Stimulated activated CD8-positive, alpha-beta memory T cell treated with anti-CD3 and anti-CD28 coated beads, Interleukin-7, amount 100 ng/mL, for 24 hours (primary cell): ENCODE measurements at regions not wholly inside any gene's neighbourhood (a gene's known extent, or its start where the extent isn't known, plus 50 kb on each side); places are given as distances from the start of the nearest gene placed in this dataset.
"Not testable (repeated sequence)": the region's sequence is repeated elsewhere in the genome, so short reads cannot be mapped to it uniquely, and the experiment has no call there.

Experiments
- DNase-seq: peaks from one replicate; pipeline ENCODE4 v3.0.0-alpha.2; 2020; ENCODE audit warnings: low read depth

DNA sequence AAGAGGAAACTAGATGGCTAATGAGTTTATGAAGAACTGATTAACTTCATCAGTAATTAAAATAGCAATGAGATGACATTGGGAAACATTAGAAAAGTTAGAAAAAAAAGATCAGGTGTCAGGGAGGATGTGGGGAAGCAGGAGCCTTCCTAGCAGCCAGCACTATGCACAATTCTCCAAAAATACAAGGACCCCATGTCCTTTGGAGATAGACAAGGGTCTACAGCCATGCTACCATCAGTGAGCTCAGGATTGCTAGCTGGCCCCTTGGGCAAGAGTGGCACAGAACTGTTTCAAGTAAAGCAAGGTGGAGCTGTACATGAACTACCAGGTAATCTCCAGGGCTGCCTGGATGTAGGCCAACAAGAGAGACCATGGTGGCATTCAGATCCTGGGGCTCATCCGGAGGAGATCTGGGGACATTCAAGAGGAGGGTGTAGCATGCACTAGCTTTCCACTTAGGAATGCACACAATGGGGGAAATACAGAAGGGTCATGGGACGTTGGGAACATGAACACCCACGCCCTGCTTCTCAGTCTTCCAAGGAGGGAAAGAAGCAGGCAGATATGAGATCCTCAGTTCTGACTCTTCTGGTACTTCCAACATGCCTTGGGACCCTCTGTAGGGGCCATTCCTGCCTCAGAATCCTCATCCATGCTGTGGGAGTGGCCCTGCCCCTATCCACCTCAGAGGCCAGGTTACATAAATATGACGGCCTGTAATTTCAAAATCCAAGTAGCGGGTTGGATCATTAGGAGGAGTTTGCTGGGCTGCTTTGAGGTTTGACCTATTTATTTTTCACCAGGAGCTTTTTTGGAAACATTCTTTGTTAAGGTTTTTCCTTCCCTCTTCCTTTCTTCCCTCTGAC, 82.2 kb upstream of the HABP2 start:
- DNase-seq = no peak

DNA sequence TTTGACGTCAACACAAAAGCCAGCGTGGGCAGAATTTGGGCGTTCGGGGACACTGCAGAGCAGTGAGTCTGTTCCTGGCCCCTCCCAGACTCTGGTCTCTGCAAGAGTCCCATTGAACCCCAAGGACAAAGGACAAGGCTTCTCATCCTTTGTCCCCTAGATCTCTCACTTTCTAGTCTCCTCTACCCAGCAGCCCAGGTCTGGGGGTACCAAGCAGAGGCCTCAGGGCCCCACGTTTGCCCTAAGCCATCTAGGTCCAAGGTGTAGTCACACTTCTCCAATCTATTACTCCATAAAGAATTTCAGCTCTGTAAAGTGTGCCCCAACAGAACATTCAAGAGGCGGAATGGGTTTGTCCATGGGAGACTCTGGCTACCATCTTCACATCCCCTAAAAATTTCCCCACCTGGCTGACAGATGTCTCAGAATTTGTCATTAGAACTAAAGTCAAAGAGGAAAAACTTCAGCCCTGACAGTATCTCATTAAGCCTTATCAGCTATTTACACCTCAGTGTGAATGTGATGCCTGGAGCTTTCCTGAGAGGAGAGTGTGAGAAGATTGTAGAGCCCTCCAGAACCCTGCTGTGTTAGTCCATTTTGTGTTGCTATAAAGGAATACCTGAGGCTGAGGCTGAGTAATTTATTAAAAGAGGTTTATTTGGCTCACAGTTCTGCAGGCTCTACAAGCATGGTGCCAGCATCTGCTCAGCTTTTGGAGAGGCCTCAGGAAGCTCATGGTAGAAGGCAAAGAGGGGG, 81.4 kb upstream of the HABP2 start:
- no peak for DNase-seq

GRCh38 chr10:113473011-113473410, 79.8 kb upstream of the HABP2 start:
- no peak for DNase-seq

GRCh38 chr10:113473851-113474250, 79.0 kb upstream of the HABP2 start:
- no peak for DNase-seq

DNA sequence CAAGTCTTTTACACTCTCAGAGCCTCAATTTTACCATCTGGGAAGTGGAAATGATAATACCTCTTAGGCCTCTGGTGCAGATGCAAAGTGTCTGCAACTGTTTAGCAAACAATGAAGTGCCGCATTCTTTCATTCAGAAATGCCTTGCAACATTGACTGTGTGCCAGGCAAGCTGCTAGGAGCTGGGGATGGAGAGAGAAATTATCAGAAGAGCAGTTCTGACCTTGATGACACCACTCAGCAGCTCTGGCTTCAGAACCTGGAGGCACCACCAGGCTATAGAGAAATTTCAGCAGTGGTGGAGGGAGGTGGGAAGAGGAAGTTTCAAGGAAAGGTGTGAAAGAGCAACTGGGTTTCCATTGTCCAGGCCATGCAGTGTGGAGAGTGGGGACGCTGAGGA, 78.1 kb upstream of the HABP2 start:
- DNase-seq = no peak

GRCh38 chr10:113475381-113475807, 77.5 kb upstream of the HABP2 start:
- no peak for DNase-seq

- DNase-seq = no peak
Measured at GRCh38 chr10:113476191-113476590, 76.7 kb upstream of the HABP2 start.

GRCh38 chr10:113476673-113477072, 76.2 kb upstream of the HABP2 start:
- no peak for DNase-seq

GRCh38 chr10:113477451-113477850, 75.4 kb upstream of the HABP2 start:
- DNase-seq = no peak

GRCh38 chr10:113479346-113480080, 73.3 kb upstream of the HABP2 start:
- no peak for DNase-seq

- DNase-seq = no peak
Measured at GRCh38 chr10:113480081-113480360, 72.8 kb upstream of the HABP2 start.

GRCh38 chr10:113480851-113481502, 71.9 kb upstream of the HABP2 start:
- no peak for DNase-seq

DNA sequence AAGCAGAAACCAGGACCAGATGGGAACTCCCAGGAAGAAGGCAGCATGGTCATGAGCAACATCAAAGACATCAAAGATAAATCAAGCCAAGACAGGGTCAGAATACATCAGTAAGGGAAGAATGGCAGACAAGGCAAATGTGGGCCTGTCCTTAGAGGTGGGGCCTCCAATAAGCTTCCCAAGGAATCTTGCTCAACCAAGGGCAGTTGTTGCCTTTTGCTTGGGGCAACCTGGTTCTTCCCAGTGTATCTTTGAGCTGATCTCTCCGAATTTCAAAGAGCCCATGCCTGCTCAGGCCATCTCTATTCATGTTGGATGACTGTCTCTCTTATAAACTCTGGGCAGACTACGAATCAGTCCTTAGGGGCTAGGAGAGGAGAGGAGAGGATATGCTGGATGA, 68.4 kb upstream of the HABP2 start:
- DNase-seq = no peak

DNA sequence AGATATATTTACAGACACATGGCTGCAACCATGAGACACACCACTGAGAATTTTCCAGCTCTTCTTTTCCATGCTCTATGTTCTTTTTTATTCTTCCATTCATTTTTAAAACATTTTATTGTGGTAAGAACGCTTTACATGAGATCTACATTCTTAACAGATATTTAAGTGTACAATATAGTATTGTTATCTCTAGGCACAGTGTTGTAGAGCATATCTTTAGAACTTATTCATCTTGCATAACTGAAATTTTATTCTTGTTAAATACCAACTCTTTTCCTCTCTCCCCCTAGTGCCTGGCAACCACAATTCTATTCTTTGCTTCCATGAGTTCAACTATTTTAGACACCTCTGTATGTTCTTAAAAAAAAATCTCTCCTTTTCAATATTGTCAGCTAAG, 67.1 kb upstream of the HABP2 start:
- no peak for DNase-seq

GRCh38 chr10:113486531-113486930, 66.3 kb upstream of the HABP2 start:
- no peak for DNase-seq

- DNase-seq = no peak
Measured at GRCh38 chr10:113487154-113487553, 65.7 kb upstream of the HABP2 start.

- DNase-seq = no peak
Measured at GRCh38 chr10:113488186-113488585, 64.7 kb upstream of the HABP2 start.

DNA sequence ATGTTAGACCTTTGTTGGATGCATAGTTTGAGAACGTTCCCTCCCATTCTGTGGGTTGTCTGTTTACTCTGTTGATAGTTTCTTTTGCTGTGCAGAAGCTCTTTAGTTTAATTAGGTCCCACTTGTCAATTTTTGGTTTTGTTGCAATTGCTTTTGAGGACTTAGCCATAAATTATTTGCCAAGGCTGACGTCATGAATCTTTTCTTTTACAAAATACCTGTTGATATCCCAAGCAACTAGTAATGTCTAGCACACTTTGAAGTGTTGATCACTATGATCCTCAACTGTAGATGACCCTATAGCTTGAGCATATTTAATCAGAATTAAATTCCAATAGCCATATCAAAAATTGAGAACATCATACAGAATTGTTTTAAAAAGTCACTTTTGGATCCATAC, 63.3 kb upstream of the HABP2 start:
- not testable (repeated sequence) for DNase-seq

- DNase-seq = no peak
Measured at GRCh38 chr10:113491967-113492565, 60.8 kb upstream of the HABP2 start.

- no peak for DNase-seq
Measured at GRCh38 chr10:113493195-113493594, 59.7 kb upstream of the HABP2 start.

DNA sequence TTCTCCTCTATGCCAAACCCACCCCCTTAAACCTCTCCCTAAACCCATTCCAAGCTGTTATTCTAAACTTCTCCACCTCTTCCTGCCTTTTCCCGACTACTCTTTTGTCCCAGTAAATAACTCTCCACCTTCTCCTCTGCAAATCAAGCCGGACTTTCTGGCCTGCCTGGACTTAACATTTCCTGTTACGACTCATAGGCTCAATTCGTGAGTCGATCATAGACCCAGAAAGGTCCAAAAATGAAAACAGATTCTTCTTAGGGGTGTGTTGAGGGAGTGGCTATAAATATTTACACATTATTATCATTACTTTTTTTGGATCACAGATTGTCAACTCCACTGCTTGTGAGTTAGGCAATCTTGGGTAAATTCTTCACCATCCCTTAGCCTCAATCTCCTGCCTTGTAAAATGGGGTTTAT, 59.0 kb upstream of the HABP2 start:
- DNase-seq = no peak

- no peak for DNase-seq
Measured at GRCh38 chr10:113494761-113495160, 58.1 kb upstream of the HABP2 start.
